CD4-positive, alpha-beta T cell treated with Interleukin-12 subunit alpha and Interleukin-12 subunit beta, for 1 hour (primary cell): ENCODE measurements at regions not wholly inside any gene's neighbourhood (a gene's known extent, or its start where the extent isn't known, plus 50 kb on each side); places are given as distances from the start of the nearest gene placed in this dataset.
"Not testable (repeated sequence)": the region's sequence is repeated elsewhere in the genome, so short reads cannot be mapped to it uniquely, and the experiment has no call there.

ENCODE experiments used
- DNase-seq: peaks from one replicate; pipeline ENCODE4 v3.0.0-alpha.2; 2020

GRCh38 chr10:119996944-119997343, 104.4 kb downstream of the SEC23IP start:
- no peak for DNase-seq

DNA sequence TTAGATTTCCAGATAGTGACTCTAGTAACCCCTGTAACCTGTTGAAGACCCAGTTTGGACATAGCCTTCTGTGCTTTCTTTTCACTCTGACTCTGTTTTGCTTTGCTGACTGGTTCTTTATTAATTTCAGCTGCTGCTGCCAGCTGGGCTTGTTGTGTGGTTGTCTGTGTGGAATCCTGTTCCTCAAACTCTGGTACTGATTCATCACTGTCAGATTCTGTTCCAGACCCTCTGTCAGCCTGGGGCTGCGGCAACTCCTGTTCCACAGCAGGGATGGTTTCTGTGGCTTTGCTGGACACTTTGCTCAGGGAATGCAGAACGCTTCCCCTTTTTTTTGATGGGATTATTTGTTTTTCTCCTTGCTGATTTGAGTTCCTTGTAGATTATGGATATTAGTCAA, 104.9 kb downstream of the SEC23IP start:
- DNase-seq: no peak

GRCh38 chr10:120002785-120003184, 110.3 kb downstream of the SEC23IP start:
- DNase-seq: no peak

- DNase-seq: no peak
These were observed 113.0 kb downstream of the SEC23IP start for GRCh38 chr10:120005207-120006201.

GRCh38 chr10:120007261-120007660, 114.7 kb downstream of the SEC23IP start:
- DNase-seq: no peak

GRCh38 chr10:120011359-120012130, 119.0 kb downstream of the SEC23IP start:
- no peak for DNase-seq

GRCh38 chr10:120012131-120012400, 119.5 kb downstream of the SEC23IP start:
- no peak for DNase-seq

DNA sequence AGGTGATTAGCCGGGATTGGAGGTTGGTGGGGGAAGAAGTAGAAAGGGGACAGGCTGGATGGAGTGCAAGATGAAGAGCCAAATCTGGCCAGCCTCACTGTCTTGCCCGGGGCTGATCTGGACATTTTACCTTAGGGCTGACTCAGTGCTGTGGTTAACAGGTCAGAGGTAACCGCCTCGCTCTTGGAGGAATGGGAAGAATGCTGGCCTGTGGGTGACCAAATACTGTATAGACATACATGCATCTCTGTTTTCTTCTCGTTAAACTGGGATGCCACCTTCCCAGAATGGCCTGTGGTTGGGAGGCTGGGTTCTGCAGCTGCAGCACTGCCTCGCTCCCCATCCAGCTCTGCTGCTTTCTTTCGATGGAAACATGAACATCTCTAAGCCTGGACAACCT, 120.0 kb downstream of the SEC23IP start:
- no peak for DNase-seq

GRCh38 chr10:120014031-120014430, 121.5 kb downstream of the SEC23IP start:
- DNase-seq: no peak

DNA sequence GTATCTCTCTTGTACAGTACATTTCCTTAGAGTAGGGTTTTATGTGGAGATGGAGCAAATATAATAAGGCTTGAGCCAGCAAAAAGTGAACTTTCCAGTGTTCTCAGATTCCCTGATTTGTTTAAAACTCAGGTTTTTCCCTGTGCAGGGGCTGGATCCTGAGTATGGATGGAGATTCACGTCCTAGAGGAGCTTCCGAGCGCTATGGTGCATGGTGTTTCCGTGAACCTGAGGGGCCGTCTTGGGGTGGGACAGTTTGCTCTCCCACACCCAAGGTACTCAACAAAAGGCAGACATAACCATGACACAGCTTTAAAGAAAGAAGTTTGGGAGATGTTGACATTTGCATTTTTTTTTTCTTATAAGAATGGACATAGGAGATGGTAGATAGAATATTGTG, 122.5 kb downstream of the SEC23IP start:
- no peak for DNase-seq

DNA sequence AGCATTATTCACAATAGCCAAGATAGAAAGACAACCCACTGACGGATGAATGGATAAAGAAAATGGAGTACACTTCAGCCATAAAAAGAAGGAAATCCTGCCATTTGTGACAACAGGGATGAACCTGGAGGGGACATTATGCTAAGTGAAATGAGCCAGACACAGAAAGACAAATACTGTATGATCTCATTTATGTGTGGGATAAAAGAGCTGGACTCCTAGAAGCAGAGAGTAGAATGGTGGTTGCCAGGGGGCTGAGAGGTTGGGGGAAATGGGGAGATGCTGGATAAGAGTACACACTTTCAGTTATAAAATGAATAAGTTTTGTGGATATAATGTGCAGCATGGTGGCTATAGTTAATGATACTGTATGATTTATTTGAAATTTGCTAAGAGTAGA, 124.4 kb downstream of the SEC23IP start:
- DNase-seq: no peak

- no peak for DNase-seq
These were observed 125.3 kb downstream of the SEC23IP start for GRCh38 chr10:120017733-120018417.

GRCh38 chr10:120018695-120019094, 126.2 kb downstream of the SEC23IP start:
- no peak for DNase-seq

DNA sequence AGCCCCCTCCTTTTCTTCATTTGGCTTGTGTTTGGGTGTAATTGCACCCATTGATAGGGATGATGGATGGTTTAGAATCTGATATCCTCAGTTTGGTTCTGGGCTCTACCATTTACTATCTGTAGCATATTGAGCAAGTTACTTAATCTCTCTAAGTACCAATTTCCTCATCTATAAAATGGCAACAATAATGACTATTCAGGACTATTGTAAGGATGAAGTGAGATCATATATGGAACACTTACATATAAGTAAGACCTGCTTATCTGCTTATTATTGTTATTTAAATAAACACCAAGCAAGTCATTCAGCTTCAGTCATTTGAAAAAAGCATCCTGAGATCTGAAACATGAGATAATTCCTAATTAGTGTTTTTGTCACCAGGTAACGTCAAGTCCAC, 127.0 kb downstream of the SEC23IP start:
- DNase-seq: no peak

GRCh38 chr10:120022357-120022756, 129.8 kb downstream of the SEC23IP start:
- no peak for DNase-seq

GRCh38 chr10:120034236-120034635, 141.7 kb downstream of the SEC23IP start:
- no peak for DNase-seq

GRCh38 chr10:120039046-120039445, 146.5 kb downstream of the SEC23IP start:
- DNase-seq: no peak

- DNase-seq: no peak
These were observed 147.3 kb downstream of the SEC23IP start for GRCh38 chr10:120039826-120040225.

DNA sequence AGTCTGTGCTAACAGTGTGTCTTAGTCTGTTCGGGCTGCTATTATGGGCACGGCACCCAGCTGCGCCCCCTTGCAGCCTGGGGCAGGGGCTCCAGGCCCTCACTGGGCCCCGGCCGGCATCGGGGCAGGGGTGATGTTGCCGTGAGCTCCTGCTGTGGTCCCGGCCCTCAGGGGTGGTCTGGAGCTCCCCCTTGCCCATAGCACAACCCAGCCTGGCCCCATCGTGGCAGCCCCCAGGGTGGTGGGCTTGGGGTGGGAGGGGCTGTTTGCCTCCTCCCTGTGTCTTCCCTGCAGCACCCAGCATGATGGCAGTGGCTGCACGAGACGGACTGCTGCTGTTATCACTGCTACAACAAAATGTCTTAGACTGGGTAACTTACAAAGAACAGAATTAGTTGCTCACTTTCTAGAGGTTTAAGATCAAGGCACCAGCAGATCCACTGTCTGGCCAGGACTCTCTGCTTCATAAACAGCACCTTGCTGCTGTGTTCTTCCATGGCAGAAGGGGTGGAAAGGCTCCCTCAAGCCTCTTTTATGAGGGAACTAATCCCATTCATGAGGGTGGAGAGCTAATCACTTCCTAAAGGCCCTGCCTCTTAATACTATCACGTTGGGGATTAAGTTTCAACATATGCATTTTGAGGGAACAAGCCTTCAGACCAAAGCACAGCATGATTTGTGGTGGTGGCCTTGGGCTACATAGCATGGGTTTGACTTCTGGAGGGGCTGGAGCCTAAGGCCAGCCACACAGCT, 149.5 kb downstream of the SEC23IP start:
- DNase-seq: no peak

- DNase-seq: no peak
These were observed 150.2 kb downstream of the SEC23IP start for GRCh38 chr10:120042705-120043104.

- not testable (repeated sequence) for DNase-seq
These were observed 154.8 kb downstream of the SEC23IP start for GRCh38 chr10:120047373-120047772.

GRCh38 chr10:120047926-120048325, 155.4 kb downstream of the SEC23IP start:
- no peak for DNase-seq

DNA sequence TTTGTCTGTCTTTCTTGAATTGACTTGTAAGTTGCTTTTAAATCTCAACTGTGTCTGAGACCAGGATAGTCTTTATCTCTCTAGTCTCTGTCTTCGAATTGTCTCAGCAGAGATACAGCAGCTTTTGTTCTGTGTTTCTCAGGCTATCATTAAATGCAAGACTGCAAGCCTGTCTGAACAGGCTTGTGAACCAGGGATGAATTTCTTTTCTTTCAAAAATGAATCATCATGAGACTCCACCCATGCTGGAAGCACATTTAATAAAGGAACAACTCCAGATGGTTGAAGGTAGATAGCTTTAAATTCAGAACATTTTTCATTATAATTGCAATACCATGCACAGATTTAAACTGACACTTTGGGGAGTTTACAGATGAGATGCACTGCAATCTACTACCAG, 155.9 kb downstream of the SEC23IP start:
- DNase-seq: no peak
